HUES64 (cell line): ENCODE measurements at regions not wholly inside any gene's neighbourhood (a gene's known extent, or its start where the extent isn't known, plus 50 kb on each side); places are given as distances from the start of the nearest gene placed in this dataset.

Experiments used
- H3K27ac ChIP-seq: 2 replicates; pipeline ENCODE4 v1.7.0; 2013; ENCODE audit warnings: low read depth, low read length, inconsistent platforms
- H3K27me3 ChIP-seq: 2 replicates; pipeline ENCODE4 v1.6.1; 2013; ENCODE audit warnings: mild to moderate bottlenecking, low read length; ENCODE audit not compliant: insufficient read depth
- H3K36me3 ChIP-seq: 2 replicates; pipeline ENCODE4 v1.6.1; 2013; ENCODE audit warnings: mild to moderate bottlenecking, low read length; ENCODE audit not compliant: insufficient read depth
- H3K4me1 ChIP-seq: 2 replicates; pipeline ENCODE4 v1.6.1; 2013; ENCODE audit warnings: mild to moderate bottlenecking, low read length, moderate library complexity; ENCODE audit not compliant: insufficient read depth
- H3K4me3 ChIP-seq: 2 replicates; pipeline ENCODE4 v1.5.1; 2013; ENCODE audit warnings: mild to moderate bottlenecking, low read length, moderate library complexity
- H3K9ac ChIP-seq: 2 replicates; pipeline ENCODE4 v1.6.1; 2013; ENCODE audit warnings: mild to moderate bottlenecking, low read depth, low read length
- H3K9me3 ChIP-seq: 2 replicates; pipeline ENCODE4 v1.6.1; 2013; ENCODE audit warnings: low read depth, low read length; ENCODE audit not compliant: insufficient read depth
- WGBS: fragments of 150-250, 120-280 bp; methylation state at CpG from one replicate; pipeline ENCODE4 v1.1.7; 2013; ENCODE audit warnings: missing lambda C conversion rate; 5-methylcytosine and 5-hydroxymethylcytosine counted together

GRCh38 chr4:24742773-24743172 lies 52.6 kb upstream of the SOD3 start:
- H3K9me3 ChIP-seq = peaks cover 9% of the 10 kb centered on the region
- no peak overlapping the region for H3K4me3 ChIP-seq
- H3K9ac ChIP-seq = no peak overlapping the region
- H3K36me3 ChIP-seq = no peaks in the 10 kb centered on the region
- no peak overlapping the region for H3K27ac ChIP-seq
- peaks cover 17% of the 10 kb centered on the region for H3K4me1 ChIP-seq
- WGBS = 93% methylated on average over 5 of the region's 5 CpGs
- H3K27me3 ChIP-seq = no peaks in the 10 kb centered on the region

GRCh38 chr4:24743206-24743605 lies 52.2 kb upstream of the SOD3 start:
- Histone ChIP-seq H3K4me3 (no peak overlapping the region), H3K27me3 (no peaks in the 10 kb centered on the region), H3K27ac (no peak overlapping the region), H3K9me3 (0 out of 2 replicates have a peak, but pooled peaks cover 5% of the 10 kb centered on the region), H3K4me1 (peaks cover 17% of the 10 kb centered on the region), H3K36me3 (no peaks in the 10 kb centered on the region), H3K9ac (no peak overlapping the region)
- WGBS = 88% methylated on average over 5 of the region's 5 CpGs

- no peak overlapping the region for H3K9ac ChIP-seq
- H3K4me3 ChIP-seq = no peak overlapping the region
- 31% methylated on average over 4 of the region's 5 CpGs for WGBS
- no peaks in the 10 kb centered on the region for H3K36me3 ChIP-seq
- no peaks in the 10 kb centered on the region for H3K9me3 ChIP-seq
- H3K27ac ChIP-seq = peak overlapping the region; percentile 56; the same call in 1 of the 2 replicates
- H3K27me3 ChIP-seq = no peaks in the 10 kb centered on the region
- H3K4me1 ChIP-seq = peaks cover 17% of the 10 kb centered on the region
These were observed 51.4 kb upstream of the SOD3 start for GRCh38 chr4:24743927-24744326.

GRCh38 chr4:24745172-24745895 lies 50.0 kb upstream of the SOD3 start:
- no peak overlapping the region for H3K27ac ChIP-seq
- H3K36me3 ChIP-seq = no peaks in the 10 kb centered on the region
- no peaks in the 10 kb centered on the region for H3K27me3 ChIP-seq
- no peak overlapping the region for H3K4me3 ChIP-seq
- peaks cover 17% of the 10 kb centered on the region for H3K4me1 ChIP-seq
- H3K9ac ChIP-seq = no peak overlapping the region
- 84% methylated on average over 4 of the region's 5 CpGs for WGBS
- no peaks in the 10 kb centered on the region for H3K9me3 ChIP-seq
